Karpas-422 (cell line): ENCODE measurements at regions not wholly inside any gene's neighbourhood (a gene's known extent, or its start where the extent isn't known, plus 50 kb on each side); places are given as distances from the start of the nearest gene placed in this dataset. TPM values are rescaled to one million over a fixed set of nuclear protein-coding genes. Genes with fewer than 3 reads are reported as not detected.

Experiments
- DNase-seq: peaks from one replicate; pipeline ENCODE4 v3.0.0-alpha.2; 2015
- H2AFZ ChIP-seq: fragments of 200-600 bp; sonication (generic); 2 replicates; pipeline ENCODE4 v1.6.1; 2014; ENCODE audit warnings: antibody characterized with exemption, low read length, mixed read lengths
- H3K27ac ChIP-seq: fragments of 200-600 bp; sonication (generic); 2 replicates; pipeline ENCODE4 v1.5.1; 2014; ENCODE audit warnings: mild to moderate bottlenecking, low read length, moderate library complexity
- H3K27me3 ChIP-seq: fragments of 200-600 bp; sonication (generic); 2 replicates; pipeline ENCODE4 v1.6.1; 2014; ENCODE audit warnings: low read length, mixed read lengths
- H3K36me3 ChIP-seq: fragments of 200-600 bp; sonication (generic); 2 replicates; pipeline ENCODE4 v1.6.1; 2014; ENCODE audit warnings: low read length, mixed read lengths; ENCODE audit not compliant: insufficient read depth
- H3K4me1 ChIP-seq: fragments of 200-600 bp; sonication (generic); 2 replicates; pipeline ENCODE4 v1.6.1; 2014; ENCODE audit warnings: mild to moderate bottlenecking, low read length, mixed read lengths
- H3K4me2 ChIP-seq: fragments of 200-600 bp; sonication (generic); 2 replicates; pipeline ENCODE4 v1.6.1; 2014; ENCODE audit warnings: low read length, low read depth, mild to moderate bottlenecking; ENCODE audit not compliant: poor library complexity, severe bottlenecking
- H3K4me3 ChIP-seq: fragments of 200-600 bp; sonication (generic); 2 replicates; pipeline ENCODE4 v1.5.1; 2014; ENCODE audit warnings: mild to moderate bottlenecking, antibody characterized with exemption, low read length, mixed read lengths
- H3K79me2 ChIP-seq: fragments of 200-600 bp; sonication (generic); 2 replicates; pipeline ENCODE4 v1.6.1; 2014; ENCODE audit warnings: mild to moderate bottlenecking, low read length, mixed read lengths
- H3K9ac ChIP-seq: fragments of 200-600 bp; sonication (generic); 2 replicates; pipeline ENCODE4 v1.6.0; 2014; ENCODE audit warnings: low read length
- H3K9me2 ChIP-seq: fragments of 200-600 bp; sonication (generic), shearing (Covaris generic); replicated peaks from 2 replicates; pipeline ENCODE4 v1.6.0; 2014; ENCODE audit warnings: mild to moderate bottlenecking, low read length, moderate library complexity; ENCODE audit not compliant: insufficient read depth
- H3K9me3 ChIP-seq: fragments of 300-700, 200-600 bp; sonication (generic); 2 replicates; pipeline ENCODE4 v1.6.1; 2014; ENCODE audit warnings: low read length, mixed read lengths
- H4K20me1 ChIP-seq: fragments of 200-600 bp; sonication (generic); 2 replicates; pipeline ENCODE4 v1.6.1; 2014; ENCODE audit warnings: mild to moderate bottlenecking, antibody characterized with exemption, low read length, low read depth; ENCODE audit not compliant: insufficient read depth
- small RNA-seq: library from RNA; depleted of rRNA; stranded (forward); fragments of <200 nt; gene quantifications from one replicate; pipeline ENCODE3, GENCODE V24; 2014

DNA sequence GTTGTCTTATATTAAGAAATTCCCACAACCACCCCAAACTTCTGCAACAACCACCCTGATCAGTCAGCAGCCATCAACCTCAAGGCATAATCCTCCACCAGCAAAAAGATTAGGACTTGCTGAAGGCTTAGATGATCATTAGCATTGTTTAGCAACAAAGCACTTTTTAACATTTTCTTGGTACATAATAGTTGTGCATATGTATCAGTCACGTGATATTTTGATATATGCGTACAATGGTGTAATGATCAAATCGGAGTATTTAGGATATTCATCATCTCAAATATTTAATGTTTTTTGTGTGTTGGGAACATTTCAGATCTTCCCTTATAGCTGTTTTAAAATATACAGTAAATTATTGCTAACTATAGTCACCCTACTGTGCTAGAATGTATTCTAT, 73.5 kb upstream of the API5 start:
- no peaks in the 10 kb centered on the region for H3K9me3 ChIP-seq
- no peak overlapping the region for H3K4me3 ChIP-seq
- DNase-seq = no peak

DNA sequence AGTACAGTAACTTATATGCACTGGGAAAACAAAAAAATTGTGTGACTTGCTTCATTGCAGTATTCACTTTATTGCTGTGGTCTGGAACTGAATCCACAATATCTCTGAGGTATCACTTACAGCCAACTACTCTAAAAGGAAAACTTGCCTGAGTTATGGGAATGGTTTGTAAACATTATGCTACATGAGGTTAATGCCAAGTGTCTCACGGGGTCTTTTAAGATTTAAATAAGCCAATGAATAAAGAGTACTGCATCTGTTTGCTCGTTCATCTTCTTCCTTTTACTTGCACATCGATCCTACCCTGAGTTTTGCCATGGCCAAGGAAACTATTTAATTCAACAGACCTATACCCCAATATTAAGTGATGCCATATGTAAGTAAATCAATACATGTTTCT, 72.0 kb upstream of the API5 start:
- no peak overlapping the region for H3K9ac ChIP-seq
- no peaks in the 10 kb centered on the region for H3K9me3 ChIP-seq
- H3K79me2 ChIP-seq = no peaks in the 10 kb centered on the region
- no peak overlapping the region for H3K27ac ChIP-seq
- no peaks in the 10 kb centered on the region for H3K9me2 ChIP-seq
- no peaks in the 10 kb centered on the region for H3K27me3 ChIP-seq
- DNase-seq = no peak
- no peaks in the 10 kb centered on the region for H3K4me1 ChIP-seq
- H3K4me3 ChIP-seq = no peak overlapping the region
- H2AFZ ChIP-seq = no peak overlapping the region
- H3K36me3 ChIP-seq = no peaks in the 10 kb centered on the region
- no peak overlapping the region for H3K4me2 ChIP-seq
- no peaks in the 10 kb centered on the region for H4K20me1 ChIP-seq

More for the DNA sequence above, 73.5 kb upstream of the API5 start:
- Histone ChIP-seq H3K4me1 (no peaks in the 10 kb centered on the region), H3K9ac (no peak overlapping the region), H4K20me1 (no peaks in the 10 kb centered on the region), H3K79me2 (no peaks in the 10 kb centered on the region), H3K27ac (no peak overlapping the region), H3K9me2 (no peaks in the 10 kb centered on the region), H3K36me3 (no peaks in the 10 kb centered on the region), H2AFZ (no peak overlapping the region), H3K27me3 (no peaks in the 10 kb centered on the region), H3K4me2 (no peak overlapping the region)

DNA sequence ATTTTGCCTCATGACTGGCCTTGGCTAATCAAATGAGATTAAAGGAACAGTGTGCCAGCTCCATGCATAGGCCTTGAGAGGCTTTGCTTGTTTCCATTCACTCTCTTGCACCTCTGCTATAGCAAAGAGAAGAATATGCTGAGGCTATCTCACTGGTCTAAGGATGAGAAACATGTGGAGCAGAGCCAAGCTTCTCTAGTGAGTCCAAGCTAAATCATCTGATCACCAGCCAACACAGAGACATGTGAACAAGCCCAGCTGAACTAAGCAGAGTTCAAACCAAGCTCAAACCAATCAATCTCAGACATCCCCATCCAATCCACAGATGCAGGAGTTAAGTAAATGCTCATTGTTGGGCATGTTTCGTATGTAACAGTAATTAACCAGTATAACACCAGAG, 69.4 kb upstream of the API5 start:
- Histone ChIP-seq H3K27ac (no peak overlapping the region), H3K4me1 (no peaks in the 10 kb centered on the region), H3K4me3 (no peak overlapping the region), H4K20me1 (no peaks in the 10 kb centered on the region), H3K4me2 (no peak overlapping the region), H3K79me2 (no peaks in the 10 kb centered on the region), H3K9ac (no peak overlapping the region), H3K27me3 (no peaks in the 10 kb centered on the region), H2AFZ (no peak overlapping the region), H3K9me2 (no peaks in the 10 kb centered on the region), H3K36me3 (no peaks in the 10 kb centered on the region), H3K9me3 (no peaks in the 10 kb centered on the region)
- no peak for DNase-seq

DNA sequence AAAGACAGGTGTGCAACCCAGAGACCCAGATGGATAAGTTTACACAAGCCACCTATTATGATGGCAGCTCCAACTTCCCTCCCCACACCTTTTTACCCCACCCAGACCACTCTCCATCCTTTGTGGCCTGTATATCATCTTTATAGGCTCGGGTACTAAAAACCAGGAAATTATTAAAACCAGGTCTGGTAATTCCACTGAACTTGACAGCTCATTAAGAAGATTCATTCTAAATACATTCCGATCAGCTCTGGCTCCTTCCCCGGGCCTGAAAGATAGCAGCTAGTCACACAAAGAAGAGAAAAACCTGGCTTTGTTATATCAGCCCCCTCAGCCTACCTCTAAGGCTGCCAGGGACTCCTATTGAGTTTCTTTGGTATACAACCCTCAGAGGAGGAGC, 67.9 kb upstream of the API5 start:
- no peak for DNase-seq
- Histone ChIP-seq H3K9me3 (no peaks in the 10 kb centered on the region), H3K4me2 (no peak overlapping the region), H3K9ac (no peak overlapping the region), H4K20me1 (no peaks in the 10 kb centered on the region), H3K9me2 (no peaks in the 10 kb centered on the region), H3K4me1 (no peaks in the 10 kb centered on the region), H3K79me2 (no peaks in the 10 kb centered on the region), H3K4me3 (no peak overlapping the region), H3K27me3 (no peaks in the 10 kb centered on the region), H3K36me3 (no peaks in the 10 kb centered on the region), H2AFZ (no peak overlapping the region), H3K27ac (no peak overlapping the region)

DNA sequence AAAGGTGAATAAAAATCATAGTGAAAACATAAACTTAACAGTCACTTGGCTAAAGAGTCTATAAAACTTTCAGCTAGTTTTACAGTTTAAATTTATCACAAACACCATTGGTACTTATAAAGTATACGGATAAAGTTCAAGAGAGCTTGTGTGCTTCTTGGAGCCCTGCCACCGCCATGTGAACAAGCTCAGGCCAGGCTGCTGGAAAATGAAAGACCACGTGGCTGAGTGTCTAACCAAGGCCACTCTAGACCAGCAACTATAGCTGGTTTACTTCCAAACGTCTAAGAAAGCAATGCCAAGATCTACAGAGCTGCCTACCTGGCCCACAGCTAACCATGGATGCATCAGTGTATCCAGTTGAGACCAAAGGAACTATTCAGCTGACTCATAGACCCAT, 66.3 kb upstream of the API5 start:
- DNase-seq = no peak
- no peaks in the 10 kb centered on the region for H3K9me2 ChIP-seq
- H3K4me3 ChIP-seq = no peak overlapping the region
- no peaks in the 10 kb centered on the region for H3K79me2 ChIP-seq
- H3K9ac ChIP-seq = no peak overlapping the region
- no peaks in the 10 kb centered on the region for H3K4me1 ChIP-seq
- H3K27ac ChIP-seq = no peak overlapping the region
- H3K36me3 ChIP-seq = no peaks in the 10 kb centered on the region
- no peak overlapping the region for H2AFZ ChIP-seq
- H3K27me3 ChIP-seq = no peaks in the 10 kb centered on the region
- no peaks in the 10 kb centered on the region for H4K20me1 ChIP-seq
- H3K9me3 ChIP-seq = no peaks in the 10 kb centered on the region
- H3K4me2 ChIP-seq = no peak overlapping the region

DNA sequence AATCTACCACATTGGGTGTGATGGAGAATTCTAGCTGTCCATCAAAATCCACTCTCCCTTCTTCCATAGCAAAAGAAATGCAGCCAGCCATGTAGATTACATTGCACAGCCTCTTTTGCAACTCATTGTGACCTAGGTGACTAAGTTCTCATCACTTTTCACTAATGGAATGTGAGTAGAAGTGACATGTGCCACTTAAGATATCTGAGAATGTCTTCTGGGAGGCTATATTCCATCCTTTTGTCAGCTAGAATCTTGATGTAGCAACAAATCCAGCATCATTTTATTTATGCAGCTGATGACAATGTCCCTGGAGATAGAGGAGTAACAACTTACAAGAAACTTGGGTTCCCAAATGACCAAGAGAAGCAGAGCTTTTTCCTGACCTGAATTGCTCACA, 61.5 kb upstream of the API5 start:
- Histone ChIP-seq H4K20me1 (no peaks in the 10 kb centered on the region), H3K36me3 (no peaks in the 10 kb centered on the region), H3K4me1 (no peaks in the 10 kb centered on the region), H3K4me3 (no peak overlapping the region), H3K4me2 (no peak overlapping the region), H3K27me3 (no peaks in the 10 kb centered on the region), H3K9ac (no peak overlapping the region), H3K9me3 (no peaks in the 10 kb centered on the region), H3K9me2 (no peaks in the 10 kb centered on the region), H2AFZ (no peak overlapping the region), H3K27ac (no peak overlapping the region), H3K79me2 (no peaks in the 10 kb centered on the region)
- no peak for DNase-seq

DNA sequence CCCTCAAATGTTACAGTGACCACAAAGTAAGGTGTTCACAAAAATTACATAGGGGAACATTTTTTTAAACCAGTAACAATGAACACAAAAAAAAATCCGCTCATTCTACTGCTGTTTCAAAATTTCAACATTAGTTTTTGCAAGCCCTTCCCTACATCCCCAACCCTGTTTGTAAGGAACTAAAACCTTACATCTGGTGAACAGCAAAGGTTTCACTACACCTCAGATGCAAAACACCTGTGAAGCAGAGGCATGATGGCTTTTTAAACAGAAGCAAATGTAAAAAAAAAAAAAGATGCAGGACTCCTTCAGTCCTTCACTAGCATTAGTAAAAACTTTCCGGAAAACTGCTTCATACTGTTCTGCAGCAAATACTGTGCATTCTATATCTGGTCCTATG, 50.0 kb upstream of the API5 start:
- Histone ChIP-seq H3K4me1 (no peaks in the 10 kb centered on the region), H2AFZ (no peak overlapping the region), H3K79me2 (no peaks in the 10 kb centered on the region), H3K4me3 (no peak overlapping the region), H3K27me3 (no peaks in the 10 kb centered on the region), H4K20me1 (no peaks in the 10 kb centered on the region), H3K4me2 (no peak overlapping the region), H3K9me3 (no peaks in the 10 kb centered on the region; the same call in 1 of the 2 replicates), H3K9ac (no peak overlapping the region), H3K36me3 (no peaks in the 10 kb centered on the region), H3K9me2 (no peaks in the 10 kb centered on the region), H3K27ac (no peak overlapping the region)
- DNase-seq = no peak

Small RNAs in the stretch of these regions (small RNA-seq; reads per million reads assigned to genes)
- gene AC021006.3 (not detected), gene AC109810.1 (not detected)
